HEK293 (cell line): ENCODE measurements at regions not wholly inside any gene's neighbourhood (a gene's known extent, or its start where the extent isn't known, plus 50 kb on each side); places are given as distances from the start of the nearest gene placed in this dataset.

Experiments used
- CTCF ChIA-PET: fragments of 350-600 bp; formaldehyde crosslinking; extraction: SDS; loops from one replicate; lab custom pipeline; 2021; ENCODE audit warnings: antibody characterized with exemption; lab: Yijun Ruan, JAX
- POLR2A ChIA-PET: fragments of 300-600 bp; formaldehyde crosslinking; extraction: SDS; loops from one replicate; lab custom pipeline; 2020; ENCODE audit warnings: antibody characterized with exemption, inconsistent platforms; lab: Yijun Ruan, JAX
- H3K27ac ChIP-seq: fragments of 200-500 bp; sonication (Bioruptor generic); 2 replicates; pipeline ENCODE4 v1.5.1; 2014; ENCODE audit warnings: low read depth, low read length, control low read depth, inconsistent platforms; ENCODE audit errors: extremely low read depth
- H3K36me3 ChIP-seq, 2 experiments: fragments of 200-500 bp in 1 of 2; sonication (Bioruptor generic) in 1 of 2; 1 replicate in 1 of 2; 2 replicates in 1 of 2; pipeline ENCODE4 v1.5.1; 2014 to 2017; ENCODE audit warnings: inconsistent platforms in 2 of 2, low read length in 2 of 2; ENCODE audit not compliant: control insufficient read depth in 2 of 2, insufficient read depth in 1 of 2
- H3K4me1 ChIP-seq: fragments of 200-500 bp; sonication (Bioruptor generic); 2 replicates; pipeline ENCODE4 v1.5.1; 2014; ENCODE audit warnings: mild to moderate bottlenecking, low read length, inconsistent platforms; ENCODE audit not compliant: control insufficient read depth, insufficient read depth
- H3K4me3 ChIP-seq: 2 replicates; pipeline ENCODE4 v1.5.1; 2011; ENCODE audit warnings: low read depth, mild to moderate bottlenecking, control low read depth, low read length, moderate library complexity
- H3K9me3 ChIP-seq: fragments of 200-500 bp; sonication (Bioruptor generic); 2 replicates; pipeline ENCODE4 v1.5.1; 2014; ENCODE audit warnings: low read depth, low read length, inconsistent platforms; ENCODE audit not compliant: control insufficient read depth, insufficient read depth
- ELK4 ChIP-seq: IDR thresholded peaks from 2 replicates; pipeline ENCODE4 v1.6.1; 2011; ENCODE audit warnings: mild to moderate bottlenecking, low read depth, low read length, borderline replicate concordance
- GLIS1 ChIP-seq: fragments of 450-650 bp; formaldehyde crosslinking; IDR thresholded peaks from 2 replicates; pipeline ENCODE4 v1.5.1; 2016; ENCODE audit warnings: missing biosample characterization, missing genetic modification characterization
- GLIS2 ChIP-seq: fragments of 450-650 bp; formaldehyde crosslinking; IDR thresholded peaks from 2 replicates; pipeline ENCODE4 v1.5.1; 2016; ENCODE audit warnings: missing biosample characterization, missing genetic modification characterization
- IKZF3 ChIP-seq: fragments of 450-650 bp; IDR thresholded peaks from 2 replicates; pipeline ENCODE4 v1.5.0; 2018; ENCODE audit warnings: missing biosample characterization, mild to moderate bottlenecking, missing genetic modification characterization, moderate library complexity
- WT1 ChIP-seq: fragments of 450-650 bp; formaldehyde crosslinking; IDR thresholded peaks from 2 replicates; pipeline ENCODE4 v1.5.1; 2016; ENCODE audit warnings: missing biosample characterization, missing genetic modification characterization
- ZBTB1 ChIP-seq: fragments of 450-650 bp; formaldehyde crosslinking; IDR thresholded peaks from 2 replicates; pipeline ENCODE4 v1.5.1; 2016; ENCODE audit warnings: missing biosample characterization, missing genetic modification characterization
- ZBTB10 ChIP-seq: fragments of 450-650 bp; formaldehyde crosslinking; IDR thresholded peaks from 2 replicates; pipeline ENCODE4 v1.5.1; 2016; ENCODE audit warnings: missing biosample characterization, missing genetic modification characterization
- ZBTB20 ChIP-seq: fragments of 450-650 bp; formaldehyde crosslinking; IDR thresholded peaks from 2 replicates; pipeline ENCODE4 v1.5.1; 2016; ENCODE audit warnings: missing biosample characterization, missing genetic modification characterization
- ZFP41 ChIP-seq: fragments of 450-650 bp; formaldehyde crosslinking; IDR thresholded peaks from 2 replicates; pipeline ENCODE4 v1.5.1; 2016; ENCODE audit warnings: missing biosample characterization, missing genetic modification characterization, borderline replicate concordance
- ZNF10 ChIP-seq: fragments of 450-650 bp; formaldehyde crosslinking; IDR thresholded peaks from 2 replicates; pipeline ENCODE4 v1.5.1; 2017; ENCODE audit warnings: missing biosample characterization, missing genetic modification characterization
- ZNF280C ChIP-seq: fragments of 450-650 bp; formaldehyde crosslinking; IDR thresholded peaks from 2 replicates; pipeline ENCODE4 v1.5.1; 2016; ENCODE audit warnings: missing biosample characterization, missing genetic modification characterization
- ZNF280D ChIP-seq: fragments of 450-650 bp; formaldehyde crosslinking; IDR thresholded peaks from 2 replicates; pipeline ENCODE4 v1.5.1; 2016; ENCODE audit warnings: missing biosample characterization, missing genetic modification characterization
- ZNF391 ChIP-seq: fragments of 450-650 bp; formaldehyde crosslinking; IDR thresholded peaks from 2 replicates; pipeline ENCODE4 v1.5.1; 2016; ENCODE audit warnings: low read depth, missing biosample characterization, missing genetic modification characterization, borderline replicate concordance
- ZNF544 ChIP-seq: fragments of 450-650 bp; formaldehyde crosslinking; IDR thresholded peaks from 2 replicates; pipeline ENCODE4 v1.5.0; 2017; ENCODE audit warnings: missing biosample characterization, missing genetic modification characterization
- ZNF560 ChIP-seq: fragments of 450-650 bp; formaldehyde crosslinking; IDR thresholded peaks from 2 replicates; pipeline ENCODE4 v1.5.1; 2017; ENCODE audit warnings: missing biosample characterization, missing genetic modification characterization, borderline replicate concordance
- ZNF585B ChIP-seq: fragments of 450-650 bp; formaldehyde crosslinking; IDR thresholded peaks from 2 replicates; pipeline ENCODE4 v1.5.1; 2016; ENCODE audit warnings: missing biosample characterization, missing genetic modification characterization
- ZNF629 ChIP-seq: fragments of 450-650 bp; formaldehyde crosslinking; IDR thresholded peaks from 2 replicates; pipeline ENCODE4 v1.5.1; 2017; ENCODE audit warnings: missing biosample characterization, missing genetic modification characterization
- ZNF670 ChIP-seq: fragments of 450-650 bp; formaldehyde crosslinking; IDR thresholded peaks from 2 replicates; pipeline ENCODE4 v1.5.1; 2016; ENCODE audit warnings: missing biosample characterization, missing genetic modification characterization, low read depth
- ZNF692 ChIP-seq: fragments of 450-650 bp; formaldehyde crosslinking; IDR thresholded peaks from 2 replicates; pipeline ENCODE4 v1.5.1; 2016; ENCODE audit warnings: missing biosample characterization, missing genetic modification characterization
- ZNF777 ChIP-seq: fragments of 450-650 bp; formaldehyde crosslinking; IDR thresholded peaks from 2 replicates; pipeline ENCODE4 v1.5.1; 2017; ENCODE audit warnings: missing biosample characterization, missing genetic modification characterization, borderline replicate concordance

- Histone ChIP-seq H3K36me3 (no peaks in the 10 kb centered on the region), H3K27ac (no peak overlapping the region), H3K9me3 (no peaks in the 10 kb centered on the region), H3K4me3 (no peak overlapping the region), H3K4me1 (no peaks in the 10 kb centered on the region)
- ChIA-PET CTCF (no interaction called here), POLR2A (no interaction called here)
- TF ChIP-seq ZBTB1 (tag by site-specific recombination): no peak
- no peak for TF ChIP-seq ZNF670 (tag by site-specific recombination)
- no peak for TF ChIP-seq ELK4
- no peak for TF ChIP-seq ZNF629 (tag by site-specific recombination)
- TF ChIP-seq WT1 (tag by site-specific recombination): no peak
- TF ChIP-seq IKZF3: no peak
Measured at GRCh38 chr20:63108247-63108646, 101.5 kb upstream of the BHLHE23 start.

- H3K4me1 ChIP-seq: no peaks in the 10 kb centered on the region; the same call in 1 of the 2 replicates
- no peaks in the 10 kb centered on the region for H3K36me3 ChIP-seq
- TF ChIP-seq ZNF777 (tag by site-specific recombination): no peak
- TF ChIP-seq GLIS1 (tag by site-specific recombination): no peak
- no peak for TF ChIP-seq ZBTB20 (tag by site-specific recombination)
- no peak for TF ChIP-seq ZNF585B (tag by site-specific recombination)
- no peak for TF ChIP-seq ZNF280D (tag by site-specific recombination)
- no peak for TF ChIP-seq ZFP41 (tag by site-specific recombination)
- no peak for TF ChIP-seq ZNF544 (tag by site-specific recombination)
- no peak for TF ChIP-seq GLIS2 (tag by site-specific recombination)
- no peak for TF ChIP-seq ZNF280C (tag by site-specific recombination)
- no peak for TF ChIP-seq ZNF391 (tag by site-specific recombination)
- no peak for TF ChIP-seq ZNF560 (tag by site-specific recombination)
- TF ChIP-seq ZBTB10 (tag by site-specific recombination): no peak
- no peak for TF ChIP-seq ZNF10 (tag by site-specific recombination)
- TF ChIP-seq ZNF692 (tag by site-specific recombination): no peak
- TF ChIP-seq, all 188 proteins: peak for 0
- POLR2A ChIA-PET: no interaction called here
- Histone ChIP-seq H3K4me3 (no peak overlapping the region), H3K9me3 (no peaks in the 10 kb centered on the region), H3K27ac (no peak overlapping the region)
- CTCF ChIA-PET: no interaction called here
Measured at GRCh38 chr20:63107449-63108200, 100.9 kb upstream of the BHLHE23 start.
